Fibroblast of mammary gland (primary cell): ENCODE measurements at regions not wholly inside any gene's neighbourhood (a gene's known extent, or its start where the extent isn't known, plus 50 kb on each side); places are given as distances from the start of the nearest gene placed in this dataset.

Experiments used
- DNase-seq: peaks from one replicate; pipeline ENCODE4 v3.0.0-alpha.2; 2010; ENCODE audit warnings: low read depth
- H3K4me3 ChIP-seq: 2 replicates; pipeline ENCODE4 v1.5.1; 2011; ENCODE audit warnings: low read depth, mild to moderate bottlenecking, low read length, moderate library complexity; ENCODE audit not compliant: control insufficient read depth
- CTCF ChIP-seq: conservative IDR thresholded peaks from 2 replicates; pipeline ENCODE4 v1.5.1; 2011; ENCODE audit warnings: low read depth, low read length, inconsistent platforms; ENCODE audit not compliant: control insufficient read depth, insufficient read depth

- no peak for DNase-seq
- TF ChIP-seq CTCF = no peak
- no peak overlapping the region for H3K4me3 ChIP-seq
These were observed 266.5 kb upstream of the SALL3 start for GRCh38 chr18:78713069-78713468.

- no peak overlapping the region for H3K4me3 ChIP-seq
- no peak for TF ChIP-seq CTCF
- no peak for DNase-seq
These were observed 265.9 kb upstream of the SALL3 start for GRCh38 chr18:78713726-78714125.

GRCh38 chr18:78716022-78716421 lies 263.6 kb upstream of the SALL3 start:
- no peak overlapping the region for H3K4me3 ChIP-seq
- DNase-seq = no peak
- TF ChIP-seq CTCF = no peak

- TF ChIP-seq CTCF = no peak
- no peak for DNase-seq
- no peak overlapping the region for H3K4me3 ChIP-seq
These were observed 263.0 kb upstream of the SALL3 start for GRCh38 chr18:78716581-78716980.

- no peak for TF ChIP-seq CTCF
- H3K4me3 ChIP-seq = no peak overlapping the region
- no peak for DNase-seq
These were observed 262.4 kb upstream of the SALL3 start for GRCh38 chr18:78717051-78717765.

- no peak overlapping the region for H3K4me3 ChIP-seq
- TF ChIP-seq CTCF = no peak
- no peak for DNase-seq
These were observed 261.9 kb upstream of the SALL3 start for GRCh38 chr18:78717766-78718150.

GRCh38 chr18:78719821-78720220 lies 259.8 kb upstream of the SALL3 start:
- no peak overlapping the region for H3K4me3 ChIP-seq
- TF ChIP-seq CTCF = no peak
- DNase-seq = no peak
